AG04449 (cell line): ENCODE measurements at regions not wholly inside any gene's neighbourhood (a gene's known extent, or its start where the extent isn't known, plus 50 kb on each side); places are given as distances from the start of the nearest gene placed in this dataset.

Experiments used
- CTCF ChIA-PET: fragments of 350-600 bp; formaldehyde crosslinking; extraction: SDS; loops from one replicate; lab custom pipeline; 2021; ENCODE audit warnings: antibody characterized with exemption; lab: Yijun Ruan, JAX
- POLR2A ChIA-PET: fragments of 400-600, 350-600 bp; formaldehyde crosslinking; extraction: SDS; loops from one replicate; lab custom pipeline; 2020; ENCODE audit warnings: antibody characterized with exemption, inconsistent platforms; lab: Yijun Ruan, JAX
- DNase-seq: peaks from one replicate; pipeline ENCODE4 v3.0.0-alpha.2; 2010; ENCODE audit warnings: low read depth, low spot score
- H3K4me3 ChIP-seq: 2 replicates; pipeline ENCODE4 v1.5.1; 2011; ENCODE audit warnings: low read depth, mild to moderate bottlenecking, control low read depth, low read length
- CTCF ChIP-seq: IDR thresholded peaks from one replicate; pipeline ENCODE4 v1.5.1; 2011; ENCODE audit warnings: mild to moderate bottlenecking, moderate library complexity, low read length, control low read depth, inconsistent platforms; ENCODE audit not compliant: insufficient read depth; ENCODE audit errors: missing control alignments

GRCh38 chr2:145091967-145092366 is 572.0 kb upstream of the ZEB2 start:
- POLR2A ChIA-PET: no interaction called here
- CTCF ChIA-PET: no interaction called here

GRCh38 chr2:145090841-145091761 is 571.2 kb upstream of the ZEB2 start:
- no peak overlapping the region for H3K4me3 ChIP-seq
- ChIA-PET POLR2A (no interaction called here), CTCF (no interaction called here)
- TF ChIP-seq CTCF: no peak
- DNase-seq: no peak

More at GRCh38 chr2:145091967-145092366, 572.0 kb upstream of the ZEB2 start:
- H3K4me3 ChIP-seq: no peak overlapping the region
- no peak for TF ChIP-seq CTCF
- DNase-seq: no peak

GRCh38 chr2:145088756-145089155 is 568.8 kb upstream of the ZEB2 start:
- no peak overlapping the region for H3K4me3 ChIP-seq
- ChIA-PET CTCF (interaction anchor here (1.4 kb wide), 1 partner anchor 664 kb away, joined by 3 read pairs; no protein-coding TSS in a partner anchor), POLR2A (no interaction called here)
- DNase-seq: no peak
- TF ChIP-seq CTCF: no peak

- ChIA-PET POLR2A (no interaction called here), CTCF (no interaction called here)
- no peak for TF ChIP-seq CTCF
- no peak overlapping the region for H3K4me3 ChIP-seq
- DNase-seq: no peak
These were observed 567.0 kb upstream of the ZEB2 start for GRCh38 chr2:145086910-145087309.

- H3K4me3 ChIP-seq: no peak overlapping the region
- POLR2A ChIA-PET: no interaction called here
- CTCF ChIA-PET: no interaction called here
- no peak for DNase-seq
- no peak for TF ChIP-seq CTCF
These were observed 565.7 kb upstream of the ZEB2 start for GRCh38 chr2:145085612-145086011.

GRCh38 chr2:145080426-145080825 is 560.5 kb upstream of the ZEB2 start:
- no peak for DNase-seq
- no peak overlapping the region for H3K4me3 ChIP-seq
- POLR2A ChIA-PET: no interaction called here
- CTCF ChIA-PET: no interaction called here
- no peak for TF ChIP-seq CTCF
